CD4-positive, CD25-positive, alpha-beta regulatory T cell (primary cell): ENCODE measurements at regions not wholly inside any gene's neighbourhood (a gene's known extent, or its start where the extent isn't known, plus 50 kb on each side); places are given as distances from the start of the nearest gene placed in this dataset.
A peak's percentile ranks its signal among the peaks of the same experiment; 100 is the strongest.

Experiments
- ATAC-seq, 2 donors: fragments of 150-1000 bp; cut with Tn5 transposase; one replicate each; pipeline ENCODE4 v1.10.0; 2021; ENCODE audit warnings: low read depth in 2 of 2, moderate number of reproducible peaks in 2 of 2, moderate library complexity in 1 of 2
- DNase-seq, 3 donors: peaks; one replicate each; pipeline versions ENCODE4 v3.0.0 to v3.0.0-alpha.2; 2012 to 2022; ENCODE audit warnings: mixed read lengths in 1 of 3
- H3K27ac ChIP-seq: one replicate; pipeline ENCODE4 v1.7.0; 2013; ENCODE audit warnings: mild to moderate bottlenecking, low read length; ENCODE audit not compliant: insufficient read depth, poor library complexity, severe bottlenecking
- H3K27me3 ChIP-seq: one replicate; pipeline ENCODE4 v1.7.0; 2013; ENCODE audit warnings: low read length; ENCODE audit not compliant: control insufficient read depth, insufficient read depth
- H3K36me3 ChIP-seq: one replicate; pipeline ENCODE4 v1.7.0; 2013; ENCODE audit warnings: mild to moderate bottlenecking, low read length, moderate library complexity; ENCODE audit not compliant: control insufficient read depth, insufficient read depth
- H3K4me1 ChIP-seq: 2 replicates; pipeline ENCODE4 v1.7.0; 2013; ENCODE audit warnings: mild to moderate bottlenecking, low read length; ENCODE audit not compliant: insufficient read depth, control insufficient read depth, poor library complexity, severe bottlenecking
- H3K4me3 ChIP-seq: one replicate; pipeline ENCODE4 v1.7.0; 2013; ENCODE audit warnings: low read depth, mild to moderate bottlenecking, low read length, moderate library complexity
- H3K9me3 ChIP-seq, 2 experiments: 1 replicate in 1 of 2; 2 replicates in 1 of 2; pipeline ENCODE4 v1.7.0; 2013; ENCODE audit warnings: low read length in 2 of 2, mild to moderate bottlenecking in 1 of 2, moderate library complexity in 1 of 2; ENCODE audit not compliant: control insufficient read depth in 2 of 2
- H3K27ac Mint-ChIP-seq, 3 donors: one replicate each; pipeline ENCODE4 v1.8.0; 2020 to 2022; ENCODE audit warnings: mild to moderate bottlenecking in 3 of 3, mixed read lengths in 3 of 3, moderate library complexity in 2 of 3
- H3K27me3 Mint-ChIP-seq: one replicate; pipeline ENCODE4 v1.8.0; 2022; ENCODE audit warnings: mild to moderate bottlenecking, mixed read lengths
- H3K36me3 Mint-ChIP-seq: one replicate; pipeline ENCODE4 v1.8.0; 2020; ENCODE audit warnings: mixed read lengths
- H3K4me1 Mint-ChIP-seq, 4 donors: one replicate each; pipeline ENCODE4 v1.8.0; 2020 to 2022; ENCODE audit warnings: mixed read lengths in 4 of 4, mild to moderate bottlenecking in 1 of 4
- H3K4me3 Mint-ChIP-seq, 4 donors: one replicate each; pipeline ENCODE4 v1.8.0; 2020 to 2022; ENCODE audit warnings: mild to moderate bottlenecking in 4 of 4, mixed read lengths in 4 of 4, moderate library complexity in 3 of 4
- H3K9me3 Mint-ChIP-seq, 7 donors: one replicate each; pipeline ENCODE4 v1.8.0; 2020 to 2022; ENCODE audit warnings: mixed read lengths in 7 of 7, mild to moderate bottlenecking in 3 of 7, moderate library complexity in 2 of 7

- Mint-ChIP-seq H3K9me3 (peaks cover 0 to 2% (median 0%) of the 10 kb centered on the region in 7 donors), H3K4me1 (no peaks in the 10 kb centered on the region), H3K4me3 (no peak overlapping the region), H3K27me3 (peaks cover 12% of the 10 kb centered on the region), H3K36me3 (no peaks in the 10 kb centered on the region), H3K27ac (no peak overlapping the region)
- ATAC-seq (no peak), DNase-seq (no peak)
- H3K4me3 ChIP-seq: no peak overlapping the region
- no peaks in the 10 kb centered on the region for H3K36me3 ChIP-seq
- H3K27me3 ChIP-seq: no peaks in the 10 kb centered on the region
- H3K4me1 ChIP-seq: no peaks in the 10 kb centered on the region
- H3K9me3 ChIP-seq: no peaks in the 10 kb centered on the region
- no peak overlapping the region for H3K27ac ChIP-seq
Measured at GRCh38 chr6:113672491-113673149, 184.5 kb upstream of the MARCKS start.

- Histone ChIP-seq H3K4me3 (no peak overlapping the region), H3K36me3 (no peaks in the 10 kb centered on the region), H3K4me1 (no peaks in the 10 kb centered on the region), H3K27ac (no peak overlapping the region), H3K9me3 (no peaks in the 10 kb centered on the region), H3K27me3 (no peaks in the 10 kb centered on the region)
- Mint-ChIP-seq H3K9me3 (peaks cover 0 to 2% (median 0%) of the 10 kb centered on the region in 7 donors), H3K4me1 (no peaks in the 10 kb centered on the region), H3K27me3 (peaks cover 12% of the 10 kb centered on the region), H3K27ac (no peak overlapping the region), H3K36me3 (no peaks in the 10 kb centered on the region), H3K4me3 (no peak overlapping the region)
- no peak for ATAC-seq
- DNase-seq: no peak
Measured at GRCh38 chr6:113674075-113674474, 183.1 kb upstream of the MARCKS start.

- peaks cover 12% of the 10 kb centered on the region for H3K27me3 Mint-ChIP-seq
- no peak overlapping the region for H3K4me3 Mint-ChIP-seq
- Histone ChIP-seq H3K4me1 (no peaks in the 10 kb centered on the region), H3K4me3 (no peak overlapping the region), H3K36me3 (no peaks in the 10 kb centered on the region), H3K27me3 (no peaks in the 10 kb centered on the region), H3K9me3 (no peaks in the 10 kb centered on the region), H3K27ac (no peak overlapping the region)
- no peaks in the 10 kb centered on the region for H3K36me3 Mint-ChIP-seq
- ATAC-seq (no peak), DNase-seq (no peak)
- no peak overlapping the region for H3K27ac Mint-ChIP-seq
- H3K9me3 Mint-ChIP-seq: peaks cover 0 to 2% (median 1%) of the 10 kb centered on the region in 7 donors
- no peaks in the 10 kb centered on the region for H3K4me1 Mint-ChIP-seq
Measured at GRCh38 chr6:113676057-113676456, 181.1 kb upstream of the MARCKS start.

GRCh38 chr6:113676968-113677367, 180.2 kb upstream of the MARCKS start:
- H3K4me1 ChIP-seq: no peaks in the 10 kb centered on the region
- ATAC-seq: no peak
- no peak overlapping the region for H3K4me3 ChIP-seq
- no peak overlapping the region for H3K4me3 Mint-ChIP-seq
- H3K36me3 ChIP-seq: no peaks in the 10 kb centered on the region
- no peak overlapping the region for H3K27ac ChIP-seq
- no peaks in the 10 kb centered on the region for H3K27me3 ChIP-seq
- no peaks in the 10 kb centered on the region for H3K36me3 Mint-ChIP-seq
- peaks cover 0 to 2% (median 1%) of the 10 kb centered on the region in 7 donors for H3K9me3 Mint-ChIP-seq
- no peak overlapping the region for H3K27ac Mint-ChIP-seq
- no peaks in the 10 kb centered on the region for H3K9me3 ChIP-seq
- no peaks in the 10 kb centered on the region for H3K4me1 Mint-ChIP-seq
- peaks cover 12% of the 10 kb centered on the region for H3K27me3 Mint-ChIP-seq
- DNase-seq: no peak

GRCh38 chr6:113679051-113679450, 178.1 kb upstream of the MARCKS start:
- no peaks in the 10 kb centered on the region for H3K4me1 Mint-ChIP-seq
- no peaks in the 10 kb centered on the region for H3K27me3 ChIP-seq
- no peak overlapping the region for H3K27ac ChIP-seq
- H3K27me3 Mint-ChIP-seq: peaks cover 12% of the 10 kb centered on the region
- no peaks in the 10 kb centered on the region for H3K36me3 ChIP-seq
- ATAC-seq (no peak), DNase-seq (no peak)
- no peaks in the 10 kb centered on the region for H3K9me3 ChIP-seq
- H3K4me3 ChIP-seq: no peak overlapping the region
- no peak overlapping the region for H3K27ac Mint-ChIP-seq
- H3K36me3 Mint-ChIP-seq: no peaks in the 10 kb centered on the region
- no peaks in the 10 kb centered on the region for H3K4me1 ChIP-seq
- H3K4me3 Mint-ChIP-seq: no peak overlapping the region
- peaks cover 0 to 2% (median 1%) of the 10 kb centered on the region in 7 donors for H3K9me3 Mint-ChIP-seq

- no peaks in the 10 kb centered on the region for H3K36me3 Mint-ChIP-seq
- Histone ChIP-seq H3K36me3 (no peaks in the 10 kb centered on the region), H3K4me3 (no peak overlapping the region), H3K27ac (no peak overlapping the region), H3K4me1 (no peaks in the 10 kb centered on the region), H3K9me3 (no peaks in the 10 kb centered on the region), H3K27me3 (no peaks in the 10 kb centered on the region)
- no peak overlapping the region for H3K27ac Mint-ChIP-seq
- no peak overlapping the region for H3K4me3 Mint-ChIP-seq
- H3K9me3 Mint-ChIP-seq: peaks cover 0 to 3% (median 0%) of the 10 kb centered on the region in 7 donors
- no peak for ATAC-seq
- peaks cover 12% of the 10 kb centered on the region for H3K27me3 Mint-ChIP-seq
- no peak for DNase-seq
- no peaks in the 10 kb centered on the region for H3K4me1 Mint-ChIP-seq
Measured at GRCh38 chr6:113680301-113680700, 176.8 kb upstream of the MARCKS start.

GRCh38 chr6:113683968-113684367, 173.2 kb upstream of the MARCKS start:
- no peak for ATAC-seq

GRCh38 chr6:113684382-113684901, 172.7 kb upstream of the MARCKS start:
- no peak for ATAC-seq
- no peaks in the 10 kb centered on the region for H3K36me3 ChIP-seq
- H3K9me3 ChIP-seq: no peaks in the 10 kb centered on the region
- Mint-ChIP-seq H3K4me3 (no peak overlapping the region), H3K36me3 (no peaks in the 10 kb centered on the region), H3K27ac (peak overlapping the region in 1 of 3 donors; percentile 9), H3K4me1 (no peaks in the 10 kb centered on the region), H3K9me3 (peaks cover 0 to 5% (median 0%) of the 10 kb centered on the region in 7 donors), H3K27me3 (no peaks in the 10 kb centered on the region)
- DNase-seq: no peak
- H3K27ac ChIP-seq: no peak overlapping the region
- no peaks in the 10 kb centered on the region for H3K27me3 ChIP-seq
- H3K4me3 ChIP-seq: no peak overlapping the region
- no peaks in the 10 kb centered on the region for H3K4me1 ChIP-seq

More at GRCh38 chr6:113683968-113684367, 173.2 kb upstream of the MARCKS start:
- Mint-ChIP-seq H3K27ac (peak overlapping the region in 1 of 3 donors; percentile 9), H3K9me3 (peaks cover 0 to 5% (median 0%) of the 10 kb centered on the region in 7 donors), H3K4me1 (no peaks in the 10 kb centered on the region), H3K27me3 (no peaks in the 10 kb centered on the region), H3K4me3 (no peak overlapping the region), H3K36me3 (no peaks in the 10 kb centered on the region)
- Histone ChIP-seq H3K4me3 (no peak overlapping the region), H3K4me1 (no peaks in the 10 kb centered on the region), H3K27me3 (no peaks in the 10 kb centered on the region), H3K36me3 (no peaks in the 10 kb centered on the region), H3K9me3 (no peaks in the 10 kb centered on the region), H3K27ac (no peak overlapping the region)
- DNase-seq: no peak
